ENCODE measurements at regions not wholly inside any gene's neighbourhood (a gene's known extent, or its start where the extent isn't known, plus 50 kb on each side); places are given as distances from the start of the nearest gene placed in this dataset.
"Not testable (repeated sequence)": the region's sequence is repeated elsewhere in the genome, so short reads cannot be mapped to it uniquely, and the experiment has no call there.

DNA sequence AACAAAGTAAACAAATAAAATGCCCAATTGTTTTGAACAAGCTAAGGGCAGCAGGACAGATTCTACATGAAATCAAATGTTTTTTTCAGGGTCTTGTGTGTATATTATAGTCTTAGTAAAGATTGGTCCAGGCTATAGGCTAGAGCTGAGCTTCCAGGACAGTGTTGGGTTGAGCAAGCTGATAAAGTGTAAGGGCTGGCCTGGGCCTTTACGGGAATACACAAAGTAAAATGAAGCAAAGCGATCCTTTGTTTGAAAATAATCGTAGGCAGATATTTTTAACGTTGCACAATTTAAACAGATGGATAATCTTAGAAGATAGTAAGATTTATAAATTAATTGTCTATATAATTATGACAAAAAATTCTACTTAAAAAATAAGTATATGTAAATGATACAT lies 1204.6 kb downstream of the OTOL1 start:
- no peaks in the 10 kb centered on the region for H3K36me3 ChIP-seq (ENCODE audit: control insufficient read depth, insufficient read depth, low read length)
- no peak overlapping the region for H3K4me3 ChIP-seq (ENCODE audit: low read depth, low read length)
- no peaks in the 10 kb centered on the region for H3K27me3 ChIP-seq (ENCODE audit: control insufficient read depth, insufficient read depth, low read length)
- TF ChIP-seq, protein P1, sequence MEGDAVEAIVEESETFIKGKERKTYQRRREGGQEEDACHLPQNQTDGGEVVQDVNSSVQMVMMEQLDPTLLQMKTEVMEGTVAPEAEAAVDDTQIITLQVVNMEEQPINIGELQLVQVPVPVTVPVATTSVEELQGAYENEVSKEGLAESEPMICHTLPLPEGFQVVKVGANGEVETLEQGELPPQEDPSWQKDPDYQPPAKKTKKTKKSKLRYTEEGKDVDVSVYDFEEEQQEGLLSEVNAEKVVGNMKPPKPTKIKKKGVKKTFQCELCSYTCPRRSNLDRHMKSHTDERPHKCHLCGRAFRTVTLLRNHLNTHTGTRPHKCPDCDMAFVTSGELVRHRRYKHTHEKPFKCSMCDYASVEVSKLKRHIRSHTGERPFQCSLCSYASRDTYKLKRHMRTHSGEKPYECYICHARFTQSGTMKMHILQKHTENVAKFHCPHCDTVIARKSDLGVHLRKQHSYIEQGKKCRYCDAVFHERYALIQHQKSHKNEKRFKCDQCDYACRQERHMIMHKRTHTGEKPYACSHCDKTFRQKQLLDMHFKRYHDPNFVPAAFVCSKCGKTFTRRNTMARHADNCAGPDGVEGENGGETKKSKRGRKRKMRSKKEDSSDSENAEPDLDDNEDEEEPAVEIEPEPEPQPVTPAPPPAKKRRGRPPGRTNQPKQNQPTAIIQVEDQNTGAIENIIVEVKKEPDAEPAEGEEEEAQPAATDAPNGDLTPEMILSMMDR (IDR thresholded peaks at IDR 0.05; ENCODE audit: insufficient read depth, low read length, poor library complexity, severe bottlenecking) = no peak
- DNase-seq (ENCODE audit: low read depth) = no peak

DNA sequence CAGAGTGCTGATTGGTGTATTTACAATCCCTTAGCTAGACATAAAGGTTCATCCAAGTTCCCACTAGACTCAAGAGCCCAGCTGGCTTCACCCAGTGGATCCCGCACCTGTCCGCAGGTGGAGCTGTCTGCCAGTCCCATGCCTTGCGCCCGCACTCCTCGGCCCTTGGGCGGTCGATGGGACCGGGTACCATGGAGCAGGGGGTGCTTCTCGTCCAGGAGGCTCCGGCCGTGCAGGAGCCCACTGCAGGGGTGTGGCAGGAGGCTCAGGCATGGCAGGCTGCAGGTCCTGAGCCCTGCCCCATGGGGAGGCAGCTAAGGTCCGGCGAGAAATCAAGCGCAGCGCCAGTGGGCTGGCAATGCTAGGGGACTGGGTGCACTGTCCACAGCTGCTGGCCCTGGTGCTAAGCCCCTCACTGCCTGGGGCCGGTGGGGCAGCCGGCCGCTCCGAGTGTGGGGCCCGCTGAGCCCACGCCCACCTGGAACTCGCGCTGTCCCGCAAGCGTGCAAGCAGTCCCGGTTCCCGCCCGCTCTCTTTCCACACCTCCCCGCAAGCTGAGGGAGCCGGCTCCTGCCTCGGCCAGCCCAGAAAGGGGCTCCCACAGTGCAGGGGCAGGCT lies 1206.3 kb downstream of the OTOL1 start:
- H3K4me3 ChIP-seq (ENCODE audit: low read depth, low read length) = no peak overlapping the region
- DNase-seq (ENCODE audit: low read depth) = no peak
- TF ChIP-seq, protein P1 (IDR thresholded peaks at IDR 0.05; ENCODE audit: insufficient read depth, low read length, poor library complexity, severe bottlenecking) = no peak

DNA sequence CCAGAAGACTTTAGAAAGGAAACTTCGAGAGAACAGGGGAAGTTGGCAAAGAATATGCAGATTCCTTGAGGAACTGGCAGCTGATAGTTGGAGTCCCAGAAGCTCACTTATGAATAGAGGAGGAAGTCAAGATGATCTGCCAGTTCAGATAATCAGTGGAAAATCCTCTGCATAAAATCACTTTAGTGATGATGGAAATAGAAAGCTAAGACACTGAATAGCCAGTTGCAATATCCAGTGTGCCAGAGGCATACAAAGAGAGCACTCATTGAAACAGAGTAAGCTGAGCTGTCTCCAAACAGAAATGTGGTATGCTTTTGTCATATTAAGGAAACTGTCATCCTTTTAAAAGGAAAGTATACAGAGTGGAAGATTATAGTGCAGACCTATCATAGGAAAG lies 1207.6 kb downstream of the OTOL1 start:
- no peak overlapping the region for H3K4me3 ChIP-seq (ENCODE audit: low read depth, low read length)
- TF ChIP-seq, protein P1 (IDR thresholded peaks at IDR 0.05; ENCODE audit: insufficient read depth, low read length, poor library complexity, severe bottlenecking) = no peak
- no peaks in the 10 kb centered on the region for H3K36me3 ChIP-seq (ENCODE audit: control insufficient read depth, insufficient read depth, low read length)
- no peak for DNase-seq (ENCODE audit: low read depth)
- H3K27me3 ChIP-seq (ENCODE audit: control insufficient read depth, insufficient read depth, low read length) = no peaks in the 10 kb centered on the region

More for the DNA sequence above, 1206.3 kb downstream of the OTOL1 start:
- Histone ChIP-seq H3K36me3 (ENCODE audit: control insufficient read depth, insufficient read depth, low read length) (no peaks in the 10 kb centered on the region), H3K27me3 (ENCODE audit: control insufficient read depth, insufficient read depth, low read length) (no peaks in the 10 kb centered on the region)

DNA sequence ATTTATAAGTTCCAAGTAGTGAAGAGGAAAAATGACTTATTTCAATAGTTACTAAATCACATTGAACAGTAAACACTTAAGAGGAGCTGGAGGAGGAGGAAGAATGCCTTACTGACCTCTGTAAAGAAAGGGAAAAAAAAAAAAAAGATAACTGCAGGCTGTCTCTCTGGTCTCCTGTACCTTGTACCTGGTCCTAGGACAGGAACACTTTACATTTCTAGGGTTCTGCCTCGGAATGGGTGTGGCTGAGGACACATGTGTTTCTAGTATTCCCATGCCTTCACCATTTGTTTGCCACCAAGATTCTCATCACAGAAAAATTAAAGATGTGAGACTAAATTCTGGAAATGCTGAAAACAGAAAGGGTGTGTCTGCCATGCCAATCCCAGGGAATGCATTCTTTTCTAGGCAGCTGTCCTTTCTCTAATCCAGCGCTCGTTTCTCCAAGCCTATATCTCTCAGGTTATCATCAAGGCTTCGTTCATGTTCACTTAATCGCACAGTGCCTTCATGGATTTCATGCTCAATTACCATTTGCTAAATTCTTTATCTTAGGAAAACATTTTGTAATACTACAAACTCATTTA lies 1208.3 kb downstream of the OTOL1 start:
- H3K27me3 ChIP-seq (ENCODE audit: control insufficient read depth, insufficient read depth, low read length) = no peaks in the 10 kb centered on the region
- H3K4me3 ChIP-seq (ENCODE audit: low read depth, low read length) = no peak overlapping the region
- H3K36me3 ChIP-seq (ENCODE audit: control insufficient read depth, insufficient read depth, low read length) = no peaks in the 10 kb centered on the region
- DNase-seq (ENCODE audit: low read depth) = no peak
- TF ChIP-seq, protein P1 (IDR thresholded peaks at IDR 0.05; ENCODE audit: insufficient read depth, low read length, poor library complexity, severe bottlenecking) = no peak

DNA sequence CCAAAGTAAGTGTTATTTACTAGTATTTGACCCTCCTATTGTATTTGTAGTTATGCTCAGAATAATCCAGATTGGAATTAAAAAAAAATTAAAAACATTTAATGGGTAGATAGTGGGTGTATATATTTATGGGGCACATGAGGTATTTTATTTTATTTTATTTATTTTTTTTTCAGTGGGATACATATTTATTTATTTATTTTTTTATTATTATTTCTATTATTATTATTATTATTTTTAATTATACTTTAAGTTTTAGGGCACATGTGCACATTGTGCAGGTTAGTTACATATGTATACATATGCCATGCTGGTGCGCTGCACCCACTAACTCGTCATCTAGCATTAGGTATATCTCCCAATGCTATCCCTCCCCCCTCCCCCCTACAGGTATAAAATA lies 1211.8 kb downstream of the OTOL1 start:
- not testable (repeated sequence) for DNase-seq (ENCODE audit: low read depth); H3K27me3 ChIP-seq (ENCODE audit: control insufficient read depth, insufficient read depth, low read length); H3K36me3 ChIP-seq (ENCODE audit: control insufficient read depth, insufficient read depth, low read length); H3K4me3 ChIP-seq (ENCODE audit: low read depth, low read length)

DNA sequence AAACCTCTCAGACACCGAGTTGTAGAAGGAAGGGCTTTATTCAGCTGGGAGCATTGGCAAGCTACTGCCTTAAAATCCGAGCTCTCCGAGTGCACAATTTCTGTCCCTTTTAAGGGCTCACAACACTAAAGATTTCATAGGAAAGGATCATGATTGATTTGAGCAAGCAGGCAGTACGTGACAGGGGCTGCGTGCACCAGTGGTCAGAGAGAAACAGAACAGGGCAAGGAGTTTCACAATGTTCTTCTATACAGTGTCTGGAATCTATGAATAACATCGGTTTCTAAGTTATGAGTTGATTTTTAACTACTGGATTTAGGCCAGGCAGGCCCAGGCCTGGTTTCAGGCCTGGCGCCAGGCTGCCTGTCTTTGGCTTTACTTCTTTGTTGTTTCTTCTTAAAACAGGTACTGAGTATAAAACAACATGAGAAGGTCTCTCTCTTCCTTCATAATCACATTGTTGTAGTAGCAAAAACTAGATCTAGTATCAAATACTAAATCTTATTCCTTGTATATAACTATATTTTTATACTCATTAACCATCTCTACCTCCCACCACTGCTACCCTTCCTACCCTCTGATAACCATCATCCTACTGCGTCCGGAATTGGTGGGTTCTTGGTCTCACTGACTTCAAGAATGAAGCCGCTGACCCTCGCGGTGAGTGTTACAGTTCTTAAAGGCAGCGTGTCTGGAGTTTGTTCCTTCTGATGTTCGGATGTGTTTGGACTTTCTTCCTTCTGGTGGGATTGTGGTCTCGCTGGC lies 1212.5 kb downstream of the OTOL1 start:
- DNase-seq (ENCODE audit: low read depth) = peak; percentile 28
- H3K4me3 ChIP-seq (ENCODE audit: low read depth, low read length); H3K27me3 ChIP-seq (ENCODE audit: control insufficient read depth, insufficient read depth, low read length); H3K36me3 ChIP-seq (ENCODE audit: control insufficient read depth, insufficient read depth, low read length): not testable (repeated sequence)
